H1 (cell line): ENCODE measurements at regions not wholly inside any gene's neighbourhood (a gene's known extent, or its start where the extent isn't known, plus 50 kb on each side); places are given as distances from the start of the nearest gene placed in this dataset.

Experiments
- CTCF ChIA-PET: fragments of 300-600 bp; sonication (Branson Sonifier 250); formaldehyde crosslinking; loops from one replicate; lab custom pipeline; 2021; ENCODE audit not compliant: partially characterized antibody; lab: Charles Lee
- POLR2A ChIA-PET: fragments of 300-600 bp; sonication (Branson Sonifier 250); formaldehyde crosslinking; loops from one replicate; lab custom pipeline; 2021; ENCODE audit warnings: inconsistent platforms; ENCODE audit not compliant: partially characterized antibody; lab: Charles Lee
- DNase-seq, 2 experiments: peaks; one replicate each; pipeline versions ENCODE4 v3.0.0 to v3.0.0-alpha.2; 2010 to 2022; ENCODE audit warnings: low spot score in 2 of 2, low read depth in 1 of 2, mixed read lengths in 1 of 2
- FAIRE-seq: peaks from 2 replicates; lab custom pipeline; 2011; peaks lifted over from hg19 to GRCh38; lab: Jason Lieb, UNC
- H2AFZ ChIP-seq: 2 replicates; pipeline ENCODE4 v1.8.1; 2012; ENCODE audit warnings: low read length, inconsistent platforms
- H2AK5ac ChIP-seq: 2 replicates; pipeline ENCODE4 v1.6.1; 2013; ENCODE audit warnings: low read depth, low read length
- H2BK120ac ChIP-seq: replicated peaks from 2 replicates; pipeline ENCODE3; 2013; ENCODE audit warnings: low read depth, low read length, inconsistent platforms
- H2BK12ac ChIP-seq: 2 replicates; pipeline ENCODE4 v1.6.1; 2013; ENCODE audit warnings: low read depth, low read length
- H2BK15ac ChIP-seq: 2 replicates; pipeline ENCODE4 v1.6.1; 2013; ENCODE audit warnings: low read length
- H2BK20ac ChIP-seq: 2 replicates; pipeline ENCODE4 v1.6.1; 2013; ENCODE audit warnings: low read length
- H2BK5ac ChIP-seq: 2 replicates; pipeline ENCODE4 v1.6.1; 2013; ENCODE audit warnings: low read depth, low read length
- H3K14ac ChIP-seq: 2 replicates; pipeline ENCODE4 v1.6.1; 2013; ENCODE audit warnings: inconsistent platforms; ENCODE audit not compliant: insufficient read length
- H3K18ac ChIP-seq: 2 replicates; pipeline ENCODE4 v1.6.1; 2013; ENCODE audit warnings: low read length; ENCODE audit errors: extremely low read depth
- H3K23ac ChIP-seq: 2 replicates; pipeline ENCODE4 v1.6.1; 2013; ENCODE audit warnings: inconsistent platforms; ENCODE audit not compliant: insufficient read length
- H3K23me2 ChIP-seq: 2 replicates; pipeline ENCODE4 v1.6.1; 2013; ENCODE audit warnings: low read depth, low read length
- H3K27ac ChIP-seq: 2 replicates; pipeline ENCODE4 v1.6.1; 2011; ENCODE audit warnings: low read depth, low read length, inconsistent platforms
- H3K27me3 ChIP-seq, 4 experiments: replicated peaks in 1 of 4; 1 replicate in 1 of 4; 2 replicates in 3 of 4; pipeline versions ENCODE4 v1.6.1 to v1.8.1; 2011 to 2013; ENCODE audit warnings: low read length in 3 of 4, mild to moderate bottlenecking in 3 of 4, inconsistent platforms in 2 of 4, mixed read lengths in 2 of 4, moderate library complexity in 1 of 4; ENCODE audit not compliant: control insufficient read depth in 3 of 4, insufficient read depth in 3 of 4; ENCODE audit errors: extremely low read depth in 1 of 4
- H3K36me3 ChIP-seq, 4 experiments: 2 replicates each; pipeline versions ENCODE4 v1.6.1 to v1.8.1; 2011 to 2013; ENCODE audit warnings: mild to moderate bottlenecking in 4 of 4, low read length in 3 of 4, moderate library complexity in 2 of 4, control low read depth in 1 of 4, inconsistent platforms in 1 of 4; ENCODE audit not compliant: insufficient read depth in 4 of 4, control insufficient read depth in 2 of 4
- H3K4ac ChIP-seq: replicated peaks from 2 replicates; pipeline ENCODE3; 2013; ENCODE audit warnings: low read length, low read depth, mixed read lengths, inconsistent platforms; ENCODE audit not compliant: insufficient read length
- H3K4me1 ChIP-seq, 4 experiments: replicated peaks in 1 of 4; 1 replicate in 1 of 4; 2 replicates in 3 of 4; pipeline versions ENCODE4 v1.6.1 to v1.8.1; 2011 to 2013; ENCODE audit warnings: low read length in 3 of 4, inconsistent platforms in 2 of 4, mixed read lengths in 1 of 4; ENCODE audit not compliant: insufficient read depth in 4 of 4, control insufficient read depth in 3 of 4
- H3K4me2 ChIP-seq, 2 experiments: 2 replicates each; pipeline versions ENCODE4 v1.6.1 to v1.8.1; 2011 to 2013; ENCODE audit warnings: low read depth in 2 of 2, low read length in 2 of 2, control low read depth in 1 of 2, inconsistent platforms in 1 of 2, mild to moderate bottlenecking in 1 of 2; ENCODE audit not compliant: insufficient read depth in 1 of 2
- H3K4me3 ChIP-seq, 4 experiments: fragments of 200-600, 300-600 bp in 1 of 4; sonication (generic), shearing (Covaris generic), sonication (Bioruptor Twin) in 1 of 4; 2 replicates each; pipeline versions ENCODE4 v1.5.1 to v1.8.1; 2011 to 2016; ENCODE audit warnings: low read length in 4 of 4, low read depth in 3 of 4, control low read depth in 2 of 4, inconsistent platforms in 2 of 4, mild to moderate bottlenecking in 2 of 4, mixed read lengths in 1 of 4, moderate library complexity in 1 of 4; ENCODE audit not compliant: insufficient read depth in 2 of 4; ENCODE audit errors: extremely low read depth in 1 of 4
- H3K56ac ChIP-seq: replicated peaks from 2 replicates; pipeline ENCODE3; 2013; ENCODE audit warnings: low read depth, mild to moderate bottlenecking, mixed read lengths, low read length, inconsistent platforms; ENCODE audit not compliant: insufficient read length
- H3K79me1 ChIP-seq: 2 replicates; pipeline ENCODE4 v1.6.1; 2013; ENCODE audit warnings: low read depth, low read length, control low read depth
- H3K79me2 ChIP-seq, 2 experiments: 2 replicates each; pipeline versions ENCODE4 v1.6.1 to v1.8.1; 2012 to 2013; ENCODE audit warnings: low read length in 2 of 2, mild to moderate bottlenecking in 2 of 2, inconsistent platforms in 1 of 2; ENCODE audit not compliant: insufficient read depth in 2 of 2, control insufficient read depth in 1 of 2
- H3K9ac ChIP-seq, 4 experiments: replicated peaks in 1 of 4; 1 replicate in 1 of 4; 2 replicates in 3 of 4; pipeline versions ENCODE4 v1.6.1 to v1.8.1; 2011 to 2013; ENCODE audit warnings: low read depth in 3 of 4, low read length in 3 of 4, control low read depth in 2 of 4, mild to moderate bottlenecking in 2 of 4, moderate library complexity in 2 of 4, inconsistent platforms in 1 of 4; ENCODE audit errors: extremely low read depth in 1 of 4
- H3K9me3 ChIP-seq, 2 experiments: 2 replicates each; pipeline versions ENCODE4 v1.6.1 to v1.8.1; 2012 to 2013; ENCODE audit warnings: mild to moderate bottlenecking in 2 of 2, moderate library complexity in 2 of 2, control low read depth in 1 of 2, inconsistent platforms in 1 of 2, low read depth in 1 of 2, low read length in 1 of 2, mixed read lengths in 1 of 2; ENCODE audit not compliant: insufficient read depth in 2 of 2
- H4K20me1 ChIP-seq, 2 experiments: replicated peaks in 1 of 2; 2 replicates each; pipeline versions ENCODE3 to v1.8.1; 2011 to 2013; ENCODE audit warnings: inconsistent platforms in 2 of 2, low read length in 2 of 2, mild to moderate bottlenecking in 1 of 2; ENCODE audit not compliant: insufficient read depth in 2 of 2, control insufficient read depth in 1 of 2
- H4K5ac ChIP-seq: 2 replicates; pipeline ENCODE4 v1.6.1; 2013; ENCODE audit warnings: low read length, low read depth, mixed read lengths, inconsistent platforms; ENCODE audit not compliant: insufficient read length
- H4K8ac ChIP-seq: 2 replicates; pipeline ENCODE4 v1.8.0; 2013; ENCODE audit warnings: mild to moderate bottlenecking, moderate library complexity, low read length, inconsistent platforms; ENCODE audit not compliant: insufficient read depth; ENCODE audit errors: extremely low read depth
- H4K91ac ChIP-seq: replicated peaks from 2 replicates; pipeline ENCODE3; 2013; ENCODE audit warnings: low read length, mixed read lengths, inconsistent platforms; ENCODE audit not compliant: insufficient read length
- KDM1A ChIP-seq: fragments of 200-600, 300-600 bp; sonication (generic); IDR thresholded peaks from 2 replicates; pipeline ENCODE4 v1.7.1; 2016; ENCODE audit warnings: mild to moderate bottlenecking, low read length, borderline replicate concordance
- POLR2A ChIP-seq, 2 experiments: IDR thresholded peaks; 1 replicate in 1 of 2; 2 replicates in 1 of 2; pipeline ENCODE4 v1.6.1; 2011; ENCODE audit warnings: low read depth in 2 of 2, low read length in 2 of 2, mild to moderate bottlenecking in 2 of 2; ENCODE audit errors: control extremely low read depth in 1 of 2
- SIX5 ChIP-seq: IDR thresholded peaks from 2 replicates; pipeline ENCODE4 v1.6.1; 2011; ENCODE audit warnings: mild to moderate bottlenecking, low read depth, low read length
- USF2 ChIP-seq: IDR thresholded peaks from 2 replicates; pipeline ENCODE4 v1.6.1; 2011; ENCODE audit warnings: low read length, improper control_type of control experiment
- WGBS, 2 experiments: shearing (Covaris generic) in 1 of 2; methylation state at CpG; one replicate each; pipeline versions ENCODE4 v1.1.6 to v1.1.7; 2013 to 2015; ENCODE audit warnings: low lambda C conversion rate in 2 of 2, mixed read lengths in 2 of 2, inconsistent platforms in 1 of 2, low coverage in 1 of 2, missing lambda C conversion rate in 1 of 2; ENCODE audit not compliant: insufficient replicate concordance in 2 of 2, insufficient coverage in 1 of 2, insufficient read length in 1 of 2; ENCODE audit errors: extremely low coverage in 1 of 2, missing lambda C conversion rate in 1 of 2; 5-methylcytosine and 5-hydroxymethylcytosine counted together

GRCh38 chr3:176147251-176147650 lies 1050.0 kb downstream of the TBL1XR1 start:
- H3K36me3 ChIP-seq: no peaks in the 10 kb centered on the region
- H3K79me1 ChIP-seq: no peaks in the 10 kb centered on the region
- no peaks in the 10 kb centered on the region for H3K79me2 ChIP-seq
- WGBS, 2 experiments: 79% methylated on average over 1 of the region's 1 CpG; no CpG with 5 or more reads in 1 of the 2 experiments
- no peak for DNase-seq
- H3K9me3 ChIP-seq: no peaks in the 10 kb centered on the region
- no peak overlapping the region for H2BK120ac ChIP-seq
- no peaks in the 10 kb centered on the region for H3K4me1 ChIP-seq
- POLR2A ChIA-PET: no interaction called here
- no peak for FAIRE-seq
- H3K23ac ChIP-seq: no peak overlapping the region
- no peak overlapping the region for H4K8ac ChIP-seq
- no peak overlapping the region for H3K9ac ChIP-seq
- H3K27ac ChIP-seq: no peak overlapping the region
- H4K20me1 ChIP-seq: no peaks in the 10 kb centered on the region
- H4K91ac ChIP-seq: no peak overlapping the region
- no peak overlapping the region for H3K4ac ChIP-seq
- H3K27me3 ChIP-seq: no peaks in the 10 kb centered on the region
- H2AK5ac ChIP-seq: no peak overlapping the region
- no peaks in the 10 kb centered on the region for H3K23me2 ChIP-seq
- no peak overlapping the region for H3K56ac ChIP-seq
- CTCF ChIA-PET: no interaction called here
- no peak for TF ChIP-seq POLR2A (IDR thresholded peaks at IDR 0.05; ENCODE audit: control extremely low read depth in 1 of 2, low read depth in 2 of 2, low read length in 2 of 2)
- no peak for TF ChIP-seq SIX5
- no peak for TF ChIP-seq USF2
- TF ChIP-seq KDM1A: no peak
- TF ChIP-seq, all 59 proteins: peak for 0
- Histone ChIP-seq H2AFZ (no peak overlapping the region), H2BK12ac (no peak overlapping the region), H3K4me2 (no peak overlapping the region), H2BK20ac (no peak overlapping the region), H3K4me3 (no peak overlapping the region), H4K5ac (no peak overlapping the region), H3K14ac (no peak overlapping the region), H2BK5ac (no peak overlapping the region), H3K18ac (no peak overlapping the region), H2BK15ac (no peak overlapping the region)
